H1 (cell line): ENCODE measurements at regions not wholly inside any gene's neighbourhood (a gene's known extent, or its start where the extent isn't known, plus 50 kb on each side); places are given as distances from the start of the nearest gene placed in this dataset.

Source experiments
- CTCF ChIA-PET: fragments of 300-600 bp; sonication (Branson Sonifier 250); formaldehyde crosslinking; loops from one replicate; lab custom pipeline; 2021; ENCODE audit not compliant: partially characterized antibody; lab: Charles Lee
- POLR2A ChIA-PET: fragments of 300-600 bp; sonication (Branson Sonifier 250); formaldehyde crosslinking; loops from one replicate; lab custom pipeline; 2021; ENCODE audit warnings: inconsistent platforms; ENCODE audit not compliant: partially characterized antibody; lab: Charles Lee
- DNase-seq, 2 experiments: peaks; one replicate each; pipeline versions ENCODE4 v3.0.0 to v3.0.0-alpha.2; 2010 to 2022; ENCODE audit warnings: low spot score in 2 of 2, low read depth in 1 of 2, mixed read lengths in 1 of 2
- FAIRE-seq: peaks from 2 replicates; lab custom pipeline; 2011; peaks lifted over from hg19 to GRCh38; lab: Jason Lieb, UNC
- H2AFZ ChIP-seq: 2 replicates; pipeline ENCODE4 v1.8.1; 2012; ENCODE audit warnings: low read length, inconsistent platforms
- H2AK5ac ChIP-seq: 2 replicates; pipeline ENCODE4 v1.6.1; 2013; ENCODE audit warnings: low read depth, low read length
- H2BK120ac ChIP-seq: replicated peaks from 2 replicates; pipeline ENCODE3; 2013; ENCODE audit warnings: low read depth, low read length, inconsistent platforms
- H2BK12ac ChIP-seq: 2 replicates; pipeline ENCODE4 v1.6.1; 2013; ENCODE audit warnings: low read depth, low read length
- H2BK15ac ChIP-seq: 2 replicates; pipeline ENCODE4 v1.6.1; 2013; ENCODE audit warnings: low read length
- H2BK20ac ChIP-seq: 2 replicates; pipeline ENCODE4 v1.6.1; 2013; ENCODE audit warnings: low read length
- H2BK5ac ChIP-seq: 2 replicates; pipeline ENCODE4 v1.6.1; 2013; ENCODE audit warnings: low read depth, low read length
- H3K14ac ChIP-seq: 2 replicates; pipeline ENCODE4 v1.6.1; 2013; ENCODE audit warnings: inconsistent platforms; ENCODE audit not compliant: insufficient read length
- H3K18ac ChIP-seq: 2 replicates; pipeline ENCODE4 v1.6.1; 2013; ENCODE audit warnings: low read length; ENCODE audit errors: extremely low read depth
- H3K23ac ChIP-seq: 2 replicates; pipeline ENCODE4 v1.6.1; 2013; ENCODE audit warnings: inconsistent platforms; ENCODE audit not compliant: insufficient read length
- H3K23me2 ChIP-seq: 2 replicates; pipeline ENCODE4 v1.6.1; 2013; ENCODE audit warnings: low read depth, low read length
- H3K27ac ChIP-seq: 2 replicates; pipeline ENCODE4 v1.6.1; 2011; ENCODE audit warnings: low read depth, low read length, inconsistent platforms
- H3K27me3 ChIP-seq, 4 experiments: replicated peaks in 1 of 4; 1 replicate in 1 of 4; 2 replicates in 3 of 4; pipeline versions ENCODE4 v1.6.1 to v1.8.1; 2011 to 2013; ENCODE audit warnings: low read length in 3 of 4, mild to moderate bottlenecking in 3 of 4, inconsistent platforms in 2 of 4, mixed read lengths in 2 of 4, moderate library complexity in 1 of 4; ENCODE audit not compliant: control insufficient read depth in 3 of 4, insufficient read depth in 3 of 4; ENCODE audit errors: extremely low read depth in 1 of 4
- H3K36me3 ChIP-seq, 4 experiments: 2 replicates each; pipeline versions ENCODE4 v1.6.1 to v1.8.1; 2011 to 2013; ENCODE audit warnings: mild to moderate bottlenecking in 4 of 4, low read length in 3 of 4, moderate library complexity in 2 of 4, control low read depth in 1 of 4, inconsistent platforms in 1 of 4; ENCODE audit not compliant: insufficient read depth in 4 of 4, control insufficient read depth in 2 of 4
- H3K4ac ChIP-seq: replicated peaks from 2 replicates; pipeline ENCODE3; 2013; ENCODE audit warnings: low read length, low read depth, mixed read lengths, inconsistent platforms; ENCODE audit not compliant: insufficient read length
- H3K4me1 ChIP-seq, 4 experiments: replicated peaks in 1 of 4; 1 replicate in 1 of 4; 2 replicates in 3 of 4; pipeline versions ENCODE4 v1.6.1 to v1.8.1; 2011 to 2013; ENCODE audit warnings: low read length in 3 of 4, inconsistent platforms in 2 of 4, mixed read lengths in 1 of 4; ENCODE audit not compliant: insufficient read depth in 4 of 4, control insufficient read depth in 3 of 4
- H3K4me2 ChIP-seq, 2 experiments: 2 replicates each; pipeline versions ENCODE4 v1.6.1 to v1.8.1; 2011 to 2013; ENCODE audit warnings: low read depth in 2 of 2, low read length in 2 of 2, control low read depth in 1 of 2, inconsistent platforms in 1 of 2, mild to moderate bottlenecking in 1 of 2; ENCODE audit not compliant: insufficient read depth in 1 of 2
- H3K4me3 ChIP-seq, 4 experiments: fragments of 200-600, 300-600 bp in 1 of 4; sonication (generic), shearing (Covaris generic), sonication (Bioruptor Twin) in 1 of 4; 2 replicates each; pipeline versions ENCODE4 v1.5.1 to v1.8.1; 2011 to 2016; ENCODE audit warnings: low read length in 4 of 4, low read depth in 3 of 4, control low read depth in 2 of 4, inconsistent platforms in 2 of 4, mild to moderate bottlenecking in 2 of 4, mixed read lengths in 1 of 4, moderate library complexity in 1 of 4; ENCODE audit not compliant: insufficient read depth in 2 of 4; ENCODE audit errors: extremely low read depth in 1 of 4
- H3K56ac ChIP-seq: replicated peaks from 2 replicates; pipeline ENCODE3; 2013; ENCODE audit warnings: low read depth, mild to moderate bottlenecking, mixed read lengths, low read length, inconsistent platforms; ENCODE audit not compliant: insufficient read length
- H3K79me1 ChIP-seq: 2 replicates; pipeline ENCODE4 v1.6.1; 2013; ENCODE audit warnings: low read depth, low read length, control low read depth
- H3K79me2 ChIP-seq, 2 experiments: 2 replicates each; pipeline versions ENCODE4 v1.6.1 to v1.8.1; 2012 to 2013; ENCODE audit warnings: low read length in 2 of 2, mild to moderate bottlenecking in 2 of 2, inconsistent platforms in 1 of 2; ENCODE audit not compliant: insufficient read depth in 2 of 2, control insufficient read depth in 1 of 2
- H3K9ac ChIP-seq, 4 experiments: replicated peaks in 1 of 4; 1 replicate in 1 of 4; 2 replicates in 3 of 4; pipeline versions ENCODE4 v1.6.1 to v1.8.1; 2011 to 2013; ENCODE audit warnings: low read depth in 3 of 4, low read length in 3 of 4, control low read depth in 2 of 4, mild to moderate bottlenecking in 2 of 4, moderate library complexity in 2 of 4, inconsistent platforms in 1 of 4; ENCODE audit errors: extremely low read depth in 1 of 4
- H3K9me3 ChIP-seq, 2 experiments: 2 replicates each; pipeline versions ENCODE4 v1.6.1 to v1.8.1; 2012 to 2013; ENCODE audit warnings: mild to moderate bottlenecking in 2 of 2, moderate library complexity in 2 of 2, control low read depth in 1 of 2, inconsistent platforms in 1 of 2, low read depth in 1 of 2, low read length in 1 of 2, mixed read lengths in 1 of 2; ENCODE audit not compliant: insufficient read depth in 2 of 2
- H4K20me1 ChIP-seq, 2 experiments: replicated peaks in 1 of 2; 2 replicates each; pipeline versions ENCODE3 to v1.8.1; 2011 to 2013; ENCODE audit warnings: inconsistent platforms in 2 of 2, low read length in 2 of 2, mild to moderate bottlenecking in 1 of 2; ENCODE audit not compliant: insufficient read depth in 2 of 2, control insufficient read depth in 1 of 2
- H4K5ac ChIP-seq: 2 replicates; pipeline ENCODE4 v1.6.1; 2013; ENCODE audit warnings: low read length, low read depth, mixed read lengths, inconsistent platforms; ENCODE audit not compliant: insufficient read length
- H4K8ac ChIP-seq: 2 replicates; pipeline ENCODE4 v1.8.0; 2013; ENCODE audit warnings: mild to moderate bottlenecking, moderate library complexity, low read length, inconsistent platforms; ENCODE audit not compliant: insufficient read depth; ENCODE audit errors: extremely low read depth
- H4K91ac ChIP-seq: replicated peaks from 2 replicates; pipeline ENCODE3; 2013; ENCODE audit warnings: low read length, mixed read lengths, inconsistent platforms; ENCODE audit not compliant: insufficient read length
- BCL11A ChIP-seq, 2 experiments: IDR thresholded peaks; one replicate each; pipeline ENCODE4 v1.6.1; 2011; ENCODE audit warnings: low read depth in 2 of 2, low read length in 2 of 2, mild to moderate bottlenecking in 2 of 2
- BRCA1 ChIP-seq: IDR thresholded peaks from 2 replicates; pipeline ENCODE4 v1.6.1; 2012; ENCODE audit warnings: low read depth, low read length, improper control_type of control experiment
- CTCF ChIP-seq, 3 experiments: IDR thresholded peaks; 1 replicate in 2 of 3; 2 replicates in 1 of 3; pipeline versions ENCODE4 v1.5.1 to v1.6.1; 2011; ENCODE audit warnings: low read length in 3 of 3, mild to moderate bottlenecking in 3 of 3, inconsistent platforms in 2 of 3, low read depth in 1 of 3, moderate library complexity in 1 of 3; ENCODE audit not compliant: insufficient read depth in 1 of 3; ENCODE audit errors: control extremely low read depth in 1 of 3
- E2F6 ChIP-seq: IDR thresholded peaks from 2 replicates; pipeline ENCODE4 v1.6.1; 2012; ENCODE audit warnings: inconsistent platforms
- MAFK ChIP-seq: IDR thresholded peaks from 2 replicates; pipeline ENCODE4 v1.6.1; 2012; ENCODE audit warnings: low read depth, mild to moderate bottlenecking, improper control_type of control experiment, low read length
- NANOG ChIP-seq: IDR thresholded peaks from 2 replicates; pipeline ENCODE4 v1.6.1; 2011; ENCODE audit warnings: low read length, low read depth, mild to moderate bottlenecking, inconsistent platforms; ENCODE audit not compliant: insufficient read depth, poor library complexity, severe bottlenecking
- NRF1 ChIP-seq: IDR thresholded peaks from 2 replicates; pipeline ENCODE4 v1.6.1; 2011; ENCODE audit warnings: mild to moderate bottlenecking, low read depth, low read length, improper control_type of control experiment
- SIX5 ChIP-seq: IDR thresholded peaks from 2 replicates; pipeline ENCODE4 v1.6.1; 2011; ENCODE audit warnings: mild to moderate bottlenecking, low read depth, low read length
- SP1 ChIP-seq: IDR thresholded peaks from 2 replicates; pipeline ENCODE4 v1.6.1; 2011; ENCODE audit warnings: low read depth, low read length
- YY1 ChIP-seq: IDR thresholded peaks from 2 replicates; pipeline ENCODE4 v1.6.1; 2011; ENCODE audit warnings: low read depth, mild to moderate bottlenecking, low read length
- ZNF274 ChIP-seq: IDR thresholded peaks from 2 replicates; pipeline ENCODE4 v1.7.0; 2012; ENCODE audit warnings: low read length, borderline replicate concordance; ENCODE audit errors: extremely low read depth
- WGBS, 2 experiments: shearing (Covaris generic) in 1 of 2; methylation state at CpG; one replicate each; pipeline versions ENCODE4 v1.1.6 to v1.1.7; 2013 to 2015; ENCODE audit warnings: low lambda C conversion rate in 2 of 2, mixed read lengths in 2 of 2, inconsistent platforms in 1 of 2, low coverage in 1 of 2, missing lambda C conversion rate in 1 of 2; ENCODE audit not compliant: insufficient replicate concordance in 2 of 2, insufficient coverage in 1 of 2, insufficient read length in 1 of 2; ENCODE audit errors: extremely low coverage in 1 of 2, missing lambda C conversion rate in 1 of 2; 5-methylcytosine and 5-hydroxymethylcytosine counted together

GRCh38 chr12:25677232-25677937 lies 124.3 kb upstream of the LMNTD1 start:
- H2BK12ac ChIP-seq = no peak overlapping the region
- no peak overlapping the region for H3K4me3 ChIP-seq
- no peaks in the 10 kb centered on the region for H3K23me2 ChIP-seq
- H4K20me1 ChIP-seq = no peaks in the 10 kb centered on the region
- H4K5ac ChIP-seq = no peak overlapping the region
- ChIA-PET POLR2A (no interaction called here), CTCF (interaction anchor here (0.7 to 0.9 kb wide), 2 partner anchors 47 to 57 kb away, joined by 3 read pairs; no protein-coding TSS in a partner anchor)
- H3K56ac ChIP-seq = no peak overlapping the region
- H3K27me3 ChIP-seq = no peaks in the 10 kb centered on the region
- peaks cover 0 to 11% (median 6%) of the 10 kb centered on the region in 4 experiments; a peak in 3 of 7 replicates for H3K4me1 ChIP-seq
- no peak overlapping the region for H3K9ac ChIP-seq
- no peaks in the 10 kb centered on the region for H3K79me2 ChIP-seq
- no peak overlapping the region for H2AK5ac ChIP-seq
- no peak overlapping the region for H3K18ac ChIP-seq
- H4K8ac ChIP-seq = no peak overlapping the region
- no peak overlapping the region for H2AFZ ChIP-seq
- no peaks in the 10 kb centered on the region for H3K36me3 ChIP-seq
- H3K14ac ChIP-seq = no peak overlapping the region
- H3K23ac ChIP-seq = no peak overlapping the region
- no peak overlapping the region for H3K27ac ChIP-seq
- H3K4me2 ChIP-seq = no peak overlapping the region
- DNase-seq (no peak), FAIRE-seq (no peak)
- no peak overlapping the region for H2BK5ac ChIP-seq
- H3K79me1 ChIP-seq = no peaks in the 10 kb centered on the region
- H3K4ac ChIP-seq = no peak overlapping the region
- H4K91ac ChIP-seq = no peak overlapping the region
- no peak overlapping the region for H2BK120ac ChIP-seq
- H3K9me3 ChIP-seq = no peaks in the 10 kb centered on the region
- H2BK20ac ChIP-seq = no peak overlapping the region
- no peak overlapping the region for H2BK15ac ChIP-seq
- 77% methylated on average over 4 of the region's 4 CpGs; no CpG with 5 or more reads in 1 of the 2 experiments for WGBS, 2 experiments
- no peak for TF ChIP-seq SP1
- TF ChIP-seq YY1 = no peak
- TF ChIP-seq SIX5 = no peak
- no peak for TF ChIP-seq CTCF (IDR thresholded peaks at IDR 0.05; ENCODE audit: control extremely low read depth in 1 of 3, insufficient read depth in 1 of 3, low read depth in 1 of 3, low read length in 3 of 3)
- no peak for TF ChIP-seq BCL11A (IDR thresholded peaks at IDR 0.05; ENCODE audit: low read depth in 2 of 2, low read length in 2 of 2)
- no peak for TF ChIP-seq MAFK
- no peak for TF ChIP-seq E2F6
- TF ChIP-seq ZNF274 = no peak
- TF ChIP-seq NRF1 = no peak
- no peak for TF ChIP-seq BRCA1
- no peak for TF ChIP-seq NANOG
